Activated CD4-positive, alpha-beta T cell treated with anti-CD3 and anti-CD28 coated beads, Interleukin-2, amount 10 ng/mL, durations not matched to agents 24 days and 14 days (primary cell): ENCODE measurements at regions not wholly inside any gene's neighbourhood (a gene's known extent, or its start where the extent isn't known, plus 50 kb on each side); places are given as distances from the start of the nearest gene placed in this dataset.

Experiments
- DNase-seq: peaks from one replicate; pipeline ENCODE4 v3.0.0; 2022
- H3K27ac Mint-ChIP-seq: one replicate; pipeline ENCODE4 v1.8.0; 2022; ENCODE audit warnings: mild to moderate bottlenecking, mixed read lengths
- H3K27me3 Mint-ChIP-seq: one replicate; pipeline ENCODE4 v1.8.0; 2022; ENCODE audit warnings: mixed read lengths
- H3K36me3 Mint-ChIP-seq: one replicate; pipeline ENCODE4 v1.8.0; 2022; ENCODE audit warnings: low read depth, mild to moderate bottlenecking, mixed read lengths
- H3K4me1 Mint-ChIP-seq: one replicate; pipeline ENCODE4 v1.8.0; 2021; ENCODE audit warnings: mixed read lengths
- H3K4me3 Mint-ChIP-seq: one replicate; pipeline ENCODE4 v1.8.0; 2022; ENCODE audit warnings: mild to moderate bottlenecking, moderate library complexity, mixed read lengths
- H3K9me3 Mint-ChIP-seq: one replicate; pipeline ENCODE4 v1.8.0; 2021; ENCODE audit warnings: mixed read lengths
- intact Hi-C: fragments of 100-400 bp; cut with micrococcal nuclease; formaldehyde crosslinking; loops from one replicate; pipeline ENCODE4 v1.15.1; 2023

- H3K27ac Mint-ChIP-seq, result no peak overlapping the region
Observed at GRCh38 chr7:46352004-46352954, 431.2 kb upstream of the IGFBP3 start.

GRCh38 chr7:46349490-46349889, 428.4 kb upstream of the IGFBP3 start:
- DNase-seq, result no peak
- H3K27me3 Mint-ChIP-seq, result no peaks in the 10 kb centered on the region
- no peaks in the 10 kb centered on the region for H3K36me3 Mint-ChIP-seq
- no peaks in the 10 kb centered on the region for H3K4me1 Mint-ChIP-seq
- no peak overlapping the region for H3K27ac Mint-ChIP-seq
- intact Hi-C loops, result no loop called here
- H3K4me3 Mint-ChIP-seq, result no peak overlapping the region
- H3K9me3 Mint-ChIP-seq, result no peaks in the 10 kb centered on the region

More at GRCh38 chr7:46352004-46352954, 431.2 kb upstream of the IGFBP3 start:
- no peaks in the 10 kb centered on the region for H3K4me1 Mint-ChIP-seq
- DNase-seq, result peak; percentile 58
- no peaks in the 10 kb centered on the region for H3K36me3 Mint-ChIP-seq
- no peaks in the 10 kb centered on the region for H3K27me3 Mint-ChIP-seq
- H3K9me3 Mint-ChIP-seq, result no peaks in the 10 kb centered on the region
- H3K4me3 Mint-ChIP-seq, result no peak overlapping the region
- intact Hi-C loops, result loop anchor here (2.0 kb wide), 1 partner anchor 435 kb away; no protein-coding TSS in a partner anchor

GRCh38 chr7:46344533-46344932, 423.5 kb upstream of the IGFBP3 start:
- Mint-ChIP-seq H3K4me3 (no peak overlapping the region), H3K9me3 (peaks cover 3% of the 10 kb centered on the region), H3K27me3 (no peaks in the 10 kb centered on the region), H3K27ac (no peak overlapping the region), H3K4me1 (no peaks in the 10 kb centered on the region), H3K36me3 (no peaks in the 10 kb centered on the region)
- intact Hi-C loops, result no loop called here
- DNase-seq, result no peak

- DNase-seq, result no peak
- intact Hi-C loops, result no loop called here
- H3K27ac Mint-ChIP-seq, result no peak overlapping the region
- peaks cover 7% of the 10 kb centered on the region for H3K9me3 Mint-ChIP-seq
- H3K4me3 Mint-ChIP-seq, result no peak overlapping the region
- H3K27me3 Mint-ChIP-seq, result no peaks in the 10 kb centered on the region
- no peaks in the 10 kb centered on the region for H3K4me1 Mint-ChIP-seq
- H3K36me3 Mint-ChIP-seq, result no peaks in the 10 kb centered on the region
Observed at GRCh38 chr7:46343802-46344201, 422.7 kb upstream of the IGFBP3 start.

- Mint-ChIP-seq H3K27ac (no peak overlapping the region), H3K4me1 (no peaks in the 10 kb centered on the region), H3K27me3 (no peaks in the 10 kb centered on the region), H3K36me3 (no peaks in the 10 kb centered on the region), H3K9me3 (peaks cover 5% of the 10 kb centered on the region), H3K4me3 (no peak overlapping the region)
- intact Hi-C loops, result no loop called here
- DNase-seq, result no peak
Observed at GRCh38 chr7:46322937-46323336, 401.9 kb upstream of the IGFBP3 start.

GRCh38 chr7:46321556-46322205, 400.6 kb upstream of the IGFBP3 start:
- Mint-ChIP-seq H3K4me3 (no peak overlapping the region), H3K27me3 (no peaks in the 10 kb centered on the region), H3K4me1 (no peaks in the 10 kb centered on the region), H3K27ac (no peak overlapping the region), H3K36me3 (no peaks in the 10 kb centered on the region), H3K9me3 (peaks cover 9% of the 10 kb centered on the region)
- intact Hi-C loops, result no loop called here
- no peak for DNase-seq

GRCh38 chr7:46320956-46321355, 399.9 kb upstream of the IGFBP3 start:
- intact Hi-C loops, result no loop called here
- H3K27me3 Mint-ChIP-seq, result no peaks in the 10 kb centered on the region
- H3K36me3 Mint-ChIP-seq, result no peaks in the 10 kb centered on the region
- peaks cover 9% of the 10 kb centered on the region for H3K9me3 Mint-ChIP-seq
- no peak overlapping the region for H3K4me3 Mint-ChIP-seq
- no peak for DNase-seq
- H3K27ac Mint-ChIP-seq, result no peak overlapping the region
- H3K4me1 Mint-ChIP-seq, result no peaks in the 10 kb centered on the region

- intact Hi-C loops, result no loop called here
- H3K27ac Mint-ChIP-seq, result no peak overlapping the region
- no peaks in the 10 kb centered on the region for H3K36me3 Mint-ChIP-seq
- H3K9me3 Mint-ChIP-seq, result peaks cover 3% of the 10 kb centered on the region
- DNase-seq, result no peak
- no peaks in the 10 kb centered on the region for H3K27me3 Mint-ChIP-seq
- no peaks in the 10 kb centered on the region for H3K4me1 Mint-ChIP-seq
- H3K4me3 Mint-ChIP-seq, result no peak overlapping the region
Observed at GRCh38 chr7:46319841-46320240, 398.8 kb upstream of the IGFBP3 start.

GRCh38 chr7:46318276-46318675, 397.2 kb upstream of the IGFBP3 start:
- H3K27me3 Mint-ChIP-seq, result no peaks in the 10 kb centered on the region
- H3K4me3 Mint-ChIP-seq, result no peak overlapping the region
- H3K36me3 Mint-ChIP-seq, result no peaks in the 10 kb centered on the region
- intact Hi-C loops, result no loop called here
- peaks cover 3% of the 10 kb centered on the region for H3K9me3 Mint-ChIP-seq
- H3K27ac Mint-ChIP-seq, result no peak overlapping the region
- DNase-seq, result no peak
- no peaks in the 10 kb centered on the region for H3K4me1 Mint-ChIP-seq

- no peaks in the 10 kb centered on the region for H3K4me1 Mint-ChIP-seq
- no peaks in the 10 kb centered on the region for H3K27me3 Mint-ChIP-seq
- intact Hi-C loops, result no loop called here
- no peak for DNase-seq
- H3K36me3 Mint-ChIP-seq, result no peaks in the 10 kb centered on the region
- peaks cover 3% of the 10 kb centered on the region for H3K9me3 Mint-ChIP-seq
- H3K4me3 Mint-ChIP-seq, result no peak overlapping the region
- H3K27ac Mint-ChIP-seq, result no peak overlapping the region
Observed at GRCh38 chr7:46317256-46317655, 396.2 kb upstream of the IGFBP3 start.

- H3K27me3 Mint-ChIP-seq, result no peaks in the 10 kb centered on the region
- no peak overlapping the region for H3K27ac Mint-ChIP-seq
- H3K36me3 Mint-ChIP-seq, result no peaks in the 10 kb centered on the region
- H3K4me1 Mint-ChIP-seq, result no peaks in the 10 kb centered on the region
- H3K9me3 Mint-ChIP-seq, result peaks cover 3% of the 10 kb centered on the region
- no peak for DNase-seq
- intact Hi-C loops, result no loop called here
- no peak overlapping the region for H3K4me3 Mint-ChIP-seq
Observed at GRCh38 chr7:46315891-46316290, 394.8 kb upstream of the IGFBP3 start.

- Mint-ChIP-seq H3K36me3 (no peaks in the 10 kb centered on the region), H3K27me3 (no peaks in the 10 kb centered on the region), H3K27ac (no peak overlapping the region), H3K4me3 (no peak overlapping the region), H3K4me1 (no peaks in the 10 kb centered on the region), H3K9me3 (peaks cover 4% of the 10 kb centered on the region)
- DNase-seq, result no peak
- intact Hi-C loops, result no loop called here
Observed at GRCh38 chr7:46301677-46302076, 380.6 kb upstream of the IGFBP3 start.

- Mint-ChIP-seq H3K36me3 (no peaks in the 10 kb centered on the region), H3K27ac (no peak overlapping the region), H3K27me3 (no peaks in the 10 kb centered on the region), H3K4me1 (no peaks in the 10 kb centered on the region), H3K4me3 (no peak overlapping the region), H3K9me3 (peaks cover 4% of the 10 kb centered on the region)
- DNase-seq, result no peak
- intact Hi-C loops, result no loop called here
Observed at GRCh38 chr7:46297515-46297914, 376.4 kb upstream of the IGFBP3 start.

GRCh38 chr7:46296526-46296925, 375.5 kb upstream of the IGFBP3 start:
- intact Hi-C loops, result no loop called here
- H3K27me3 Mint-ChIP-seq, result no peaks in the 10 kb centered on the region
- H3K27ac Mint-ChIP-seq, result no peak overlapping the region
- peaks cover 4% of the 10 kb centered on the region for H3K9me3 Mint-ChIP-seq
- no peaks in the 10 kb centered on the region for H3K4me1 Mint-ChIP-seq
- H3K4me3 Mint-ChIP-seq, result no peak overlapping the region
- no peak for DNase-seq
- H3K36me3 Mint-ChIP-seq, result no peaks in the 10 kb centered on the region
